A549 (cell line): ENCODE measurements at regions not wholly inside any gene's neighbourhood (a gene's known extent, or its start where the extent isn't known, plus 50 kb on each side); places are given as distances from the start of the nearest gene placed in this dataset.

ENCODE experiments used
- ATAC-seq, 2 experiments: fragments of 200-7000 bp in 1 of 2; fragments of >200 bp in 1 of 2; cut with Nextera tagmentation in 1 of 2; cut with Tn5 transposase in 1 of 2; 3 replicates each; pipeline versions ENCODE4 v1.8.0 to v1.9.1; 2018 to 2020; ENCODE audit warnings: mild to moderate bottlenecking in 1 of 2, moderate library complexity in 1 of 2
- CTCF ChIA-PET: fragments of 300-600 bp; sonication (Branson Sonifier 250); formaldehyde crosslinking; extraction: SDS; loops from one replicate; lab custom pipeline; 2021; ENCODE audit warnings: antibody characterized with exemption, inconsistent platforms; lab: Yijun Ruan, JAX
- POLR2A ChIA-PET: fragments of 350-600 bp; formaldehyde crosslinking; extraction: SDS; loops from one replicate; lab custom pipeline; 2021; ENCODE audit warnings: antibody characterized with exemption, inconsistent platforms; lab: Yijun Ruan, JAX
- DNase-seq, 2 experiments: peaks; one replicate each; pipeline versions ENCODE4 v3.0.0 to v3.0.0-alpha.2; 2011 to 2016; ENCODE audit warnings: low read depth in 1 of 2, low spot score in 1 of 2
- FAIRE-seq: peaks from 2 replicates; lab custom pipeline; 2011; peaks lifted over from hg19 to GRCh38; lab: Jason Lieb, UNC
- H3K27ac ChIP-seq, 2 experiments: fragments of >200 bp; sonication (Bioruptor Twin); formaldehyde crosslinking; 3 replicates each; pipeline ENCODE4 v1.5.1; 2016 to 2017
- H3K4me1 ChIP-seq: fragments of >200 bp; sonication (Bioruptor Twin); formaldehyde crosslinking; 3 replicates; pipeline ENCODE4 v1.6.1; 2016
- H3K4me2 ChIP-seq: fragments of >200 bp; sonication (Bioruptor Twin); formaldehyde crosslinking; 3 replicates; pipeline ENCODE4 v1.6.1; 2016
- H3K4me3 ChIP-seq: fragments of >200 bp; sonication (Bioruptor Twin); formaldehyde crosslinking; 3 replicates; pipeline ENCODE4 v1.5.1; 2016
- H3K9me3 ChIP-seq: fragments of >200 bp; sonication (Bioruptor Twin); formaldehyde crosslinking; 3 replicates; pipeline ENCODE4 v1.6.1; 2016
- CBX8 ChIP-seq: fragments of 200-600 bp; sonication (generic); IDR thresholded peaks from 2 replicates; pipeline ENCODE4 v1.6.1; 2016
- CEBPB ChIP-seq, 2 experiments: fragments of >200 bp in 1 of 2; sonication (Bioruptor Twin) in 1 of 2; formaldehyde crosslinking in 1 of 2; IDR thresholded peaks; 2 replicates each; pipeline ENCODE4 v1.6.1; 2012 to 2016
- CHD2 ChIP-seq: fragments of 150-350 bp; IDR thresholded peaks from 2 replicates; pipeline ENCODE4 v1.6.1; 2014; ENCODE audit warnings: low read length; ENCODE audit not compliant: partially characterized antibody
- CHD4 ChIP-seq: fragments of 200-600 bp; sonication (generic); IDR thresholded peaks from 2 replicates; pipeline ENCODE4 v1.6.1; 2016; ENCODE audit warnings: antibody characterized with exemption, mild to moderate bottlenecking, borderline replicate concordance
- E2F6 ChIP-seq: IDR thresholded peaks from 2 replicates; pipeline ENCODE4 v1.6.1; 2012; ENCODE audit warnings: low read depth, borderline replicate concordance
- FOSL2 ChIP-seq, 2 experiments: fragments of 450-650 bp in 1 of 2; fragments of >200 bp in 1 of 2; sonication (Bioruptor Twin) in 1 of 2; formaldehyde crosslinking; IDR thresholded peaks; 2 replicates each; pipeline versions ENCODE4 v1.5.0 to v1.6.1; 2016 to 2020; ENCODE audit warnings: mild to moderate bottlenecking in 1 of 2, moderate library complexity in 1 of 2
- HDAC2 ChIP-seq: fragments of 200-600 bp; sonication (generic); IDR thresholded peaks from 2 replicates; pipeline ENCODE4 v1.6.1; 2016
- HEYL ChIP-seq: fragments of 250-450 bp; sonication (Bioruptor Pico); IDR thresholded peaks from 2 replicates; pipeline ENCODE4 v1.8.0; 2021; ENCODE audit warnings: mild to moderate bottlenecking, moderate library complexity
- HOXB13 ChIP-seq: fragments of 250-450 bp; sonication (Bioruptor Pico); IDR thresholded peaks from 2 replicates; pipeline ENCODE4 v1.5.0; 2020; ENCODE audit warnings: low read depth, mild to moderate bottlenecking, moderate library complexity
- JUNB ChIP-seq: fragments of >200 bp; sonication (Bioruptor Twin); formaldehyde crosslinking; IDR thresholded peaks from 2 replicates; pipeline ENCODE4 v1.6.1; 2016
- KDM5A ChIP-seq: fragments of 200-600 bp; sonication (generic); IDR thresholded peaks from 2 replicates; pipeline ENCODE4 v1.6.1; 2016; ENCODE audit warnings: antibody characterized with exemption, mild to moderate bottlenecking
- MAFK ChIP-seq: fragments of 450-650 bp; IDR thresholded peaks from 2 replicates; pipeline ENCODE4 v1.6.1; 2014; ENCODE audit not compliant: partially characterized antibody
- MAZ ChIP-seq: fragments of 150-350 bp; IDR thresholded peaks from 2 replicates; pipeline ENCODE4 v1.6.1; 2014; ENCODE audit warnings: antibody characterized with exemption, low read depth, low read length, borderline replicate concordance
- NFE2L2 ChIP-seq: fragments of 150-350 bp; conservative IDR thresholded peaks from 2 replicates; pipeline ENCODE4 v1.6.1; 2014; ENCODE audit warnings: low read length
- PHF8 ChIP-seq: fragments of 200-600 bp; sonication (generic); IDR thresholded peaks from 2 replicates; pipeline ENCODE4 v1.6.1; 2016; ENCODE audit warnings: low read depth, mild to moderate bottlenecking, antibody characterized with exemption, moderate library complexity, borderline replicate concordance
- POLR2A ChIP-seq: IDR thresholded peaks from 2 replicates; pipeline ENCODE4 v1.6.1; 2012; ENCODE audit warnings: mild to moderate bottlenecking, low read length
- RARB ChIP-seq: fragments of 250-450 bp; sonication (Bioruptor Pico); IDR thresholded peaks from 2 replicates; pipeline ENCODE4 v1.8.0; 2021; ENCODE audit warnings: mild to moderate bottlenecking, moderate library complexity
- REST ChIP-seq: fragments of 200-600 bp; sonication (generic); IDR thresholded peaks from 2 replicates; pipeline ENCODE4 v1.6.1; 2016; ENCODE audit warnings: antibody characterized with exemption, mild to moderate bottlenecking, moderate library complexity
- RFX5 ChIP-seq: fragments of 450-650 bp; IDR thresholded peaks from 2 replicates; pipeline ENCODE4 v1.7.1; 2014; ENCODE audit warnings: antibody characterized with exemption, mild to moderate bottlenecking, moderate library complexity
- TFCP2L1 ChIP-seq: fragments of 250-450 bp; sonication (Bioruptor Pico); IDR thresholded peaks from 2 replicates; pipeline ENCODE4 v1.5.0; 2021; ENCODE audit warnings: mild to moderate bottlenecking
- TP53 ChIP-seq: fragments of 250-450 bp; sonication (Bioruptor Pico); IDR thresholded peaks from 2 replicates; pipeline ENCODE4 v1.5.0; 2021; ENCODE audit warnings: mild to moderate bottlenecking, moderate library complexity
- ZC3H11A ChIP-seq: fragments of 450-650 bp; IDR thresholded peaks from 2 replicates; pipeline ENCODE4 v1.6.1; 2014; ENCODE audit warnings: antibody characterized with exemption, mild to moderate bottlenecking
- ZSCAN20 ChIP-seq: fragments of 250-450 bp; sonication (Bioruptor Pico); IDR thresholded peaks from 2 replicates; pipeline ENCODE4 v1.8.0; 2022; ENCODE audit warnings: mild to moderate bottlenecking, moderate library complexity

DNA sequence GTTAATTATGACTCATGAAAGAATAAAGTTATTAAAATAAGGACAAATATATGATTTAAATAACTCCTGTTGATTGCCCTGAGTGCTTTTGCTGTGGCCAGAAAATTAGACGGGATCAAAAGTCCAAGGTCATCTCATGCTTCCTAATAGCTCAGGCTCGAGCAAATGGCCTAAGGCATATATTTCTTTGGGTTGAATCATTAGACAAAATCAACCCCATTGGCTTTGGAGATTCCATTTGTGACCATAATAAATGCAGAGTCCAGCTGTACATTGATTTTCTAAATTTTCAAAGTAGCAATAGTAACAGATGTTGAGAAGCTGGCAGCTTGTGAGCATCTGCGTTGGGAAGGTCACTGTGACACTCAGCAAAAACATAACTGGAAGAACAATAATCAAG, 464.5 kb upstream of the TGFBR2 start (continued):
- TF ChIP-seq CHD2: no peak
- TF ChIP-seq NFE2L2: no peak
- no peak for TF ChIP-seq REST

DNA sequence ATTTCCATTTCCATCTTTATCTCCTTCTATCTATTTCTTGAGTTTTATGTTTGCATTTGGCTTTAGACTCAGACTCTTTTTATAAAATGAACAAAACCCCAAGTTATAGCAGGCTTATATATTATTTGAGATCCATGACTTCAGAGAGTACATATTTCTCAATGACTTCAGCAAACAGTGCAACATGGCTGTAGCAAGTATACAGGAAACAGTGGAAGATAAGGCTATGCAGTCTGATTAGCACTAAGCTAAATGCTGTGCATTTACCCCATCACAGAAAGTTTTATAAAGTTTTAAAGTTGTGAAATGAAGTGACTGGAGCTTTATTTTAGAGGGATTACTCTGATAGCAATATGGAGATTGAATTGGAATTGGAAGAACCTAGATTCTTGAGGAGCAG, 463.5 kb upstream of the TGFBR2 start:
- POLR2A ChIA-PET: no interaction called here

GRCh38 chr3:30145281-30145680, 461.1 kb upstream of the TGFBR2 start:
- no peak overlapping the region for H3K4me3 ChIP-seq
- FAIRE-seq: no peak
- H3K4me1 ChIP-seq: 0 out of 3 replicates have a peak, but pooled peaks cover 3% of the 10 kb centered on the region
- TF ChIP-seq FOSL2 (IDR thresholded peaks at IDR 0.05) (no peak), FOSL2 (CRISPR knock-in tag; IDR thresholded peaks at IDR 0.05) (no peak), MAFK (no peak), HDAC2 (no peak)
- no peaks in the 10 kb centered on the region for H3K9me3 ChIP-seq
- ATAC-seq: no peak
- no peak for DNase-seq
- ChIA-PET POLR2A (no interaction called here), CTCF (no interaction called here)
- H3K4me2 ChIP-seq: no peak overlapping the region
- no peak overlapping the region for H3K27ac ChIP-seq

More for the DNA sequence above, 463.5 kb upstream of the TGFBR2 start:
- CTCF ChIA-PET: interaction anchor here (1.3 to 1.4 kb wide), 2 partner anchors 8 to 18 kb away, joined by 4 to 6 read pairs; no protein-coding TSS in a partner anchor
- H3K9me3 ChIP-seq: no peaks in the 10 kb centered on the region
- ATAC-seq (no peak), DNase-seq (no peak), FAIRE-seq (no peak)
- 0 out of 3 replicates have a peak, but pooled peaks cover 3% of the 10 kb centered on the region for H3K4me1 ChIP-seq
- H3K4me2 ChIP-seq: no peak overlapping the region
- no peak overlapping the region for H3K27ac ChIP-seq
- TF ChIP-seq ZC3H11A (no peak), MAFK (no peak), CEBPB (IDR thresholded peaks at IDR 0.05) (no peak), E2F6 (no peak), RFX5 (no peak), FOSL2 (IDR thresholded peaks at IDR 0.05) (no peak), FOSL2 (CRISPR knock-in tag; IDR thresholded peaks at IDR 0.05) (no peak), CHD4 (no peak), HOXB13 (CRISPR knock-in tag) (no peak), ZSCAN20 (CRISPR knock-in tag) (no peak), RARB (CRISPR knock-in tag) (no peak), TP53 (CRISPR knock-in tag) (no peak), CBX8 (no peak), TFCP2L1 (CRISPR knock-in tag) (no peak), POLR2A (no peak), PHF8 (no peak), KDM5A (no peak), MAZ (no peak), HEYL (no peak), JUNB (no peak), CHD2 (no peak)
- TF ChIP-seq, all 56 proteins: peak for 0
- H3K4me3 ChIP-seq: no peak overlapping the region
